ENCODE measurements at regions not wholly inside any gene's neighbourhood (a gene's known extent, or its start where the extent isn't known, plus 50 kb on each side); places are given as distances from the start of the nearest gene placed in this dataset.

DNA sequence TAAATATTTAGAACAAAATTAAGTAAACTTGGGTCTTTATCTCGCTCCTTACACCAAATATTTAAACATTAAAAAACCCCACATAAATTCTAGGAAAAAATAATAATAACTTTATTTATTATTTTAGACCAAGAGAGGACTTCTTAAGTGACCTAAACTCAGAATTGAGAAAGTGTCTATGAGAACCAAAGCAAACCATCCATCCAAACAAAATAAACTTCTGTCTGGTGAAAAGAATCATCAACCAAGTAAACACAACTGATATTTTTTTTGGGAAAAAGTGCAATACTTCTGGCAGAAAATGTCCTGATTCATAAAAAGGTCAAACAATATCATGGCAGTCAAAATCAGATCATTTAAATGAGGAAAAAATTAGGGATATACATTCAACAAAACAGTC, 533.0 kb downstream of the SPRY1 start:
- no peak for DNase-seq (ENCODE audit: low read depth, low spot score)

DNA sequence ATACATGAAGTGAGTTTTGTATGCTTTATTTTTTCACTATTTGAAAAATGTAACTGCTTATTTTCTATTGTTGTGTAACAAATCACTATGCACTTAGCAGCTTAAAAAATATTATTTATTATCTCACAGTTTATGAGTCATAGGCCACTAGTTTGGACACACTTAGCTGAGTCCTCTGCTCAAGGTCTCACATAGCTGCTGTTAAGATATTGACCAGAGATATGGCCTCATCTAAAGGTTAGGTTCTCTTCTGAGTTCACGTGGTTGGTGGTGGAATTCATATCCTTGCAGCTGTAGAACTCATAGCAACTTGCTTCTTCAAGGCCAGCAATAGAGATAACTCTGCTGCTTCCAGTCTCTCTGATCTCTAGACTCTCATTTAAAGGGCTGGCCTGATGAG, 534.4 kb downstream of the SPRY1 start:
- DNase-seq (ENCODE audit: low read depth, low spot score), result no peak

DNA sequence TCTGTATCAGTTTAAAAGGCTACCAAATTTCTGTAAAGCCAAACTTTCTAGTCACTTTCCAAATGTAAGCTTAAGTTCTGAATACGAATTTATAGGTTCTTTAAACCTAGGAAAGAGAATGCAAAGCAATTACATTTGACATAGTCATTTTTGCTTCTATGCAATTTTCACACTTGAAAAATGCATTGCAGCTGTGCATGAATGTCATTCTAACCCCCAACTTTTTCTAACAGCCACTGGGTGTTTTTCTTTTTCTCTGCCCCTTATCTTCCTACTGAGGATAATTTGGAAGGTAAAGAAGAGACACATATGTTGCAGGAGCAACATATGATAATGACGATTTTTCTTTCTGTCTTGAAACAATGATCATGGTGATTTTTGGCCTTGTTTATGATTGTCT, 537.5 kb downstream of the SPRY1 start:
- DNase-seq (ENCODE audit: low read depth, low spot score), result no peak

DNA sequence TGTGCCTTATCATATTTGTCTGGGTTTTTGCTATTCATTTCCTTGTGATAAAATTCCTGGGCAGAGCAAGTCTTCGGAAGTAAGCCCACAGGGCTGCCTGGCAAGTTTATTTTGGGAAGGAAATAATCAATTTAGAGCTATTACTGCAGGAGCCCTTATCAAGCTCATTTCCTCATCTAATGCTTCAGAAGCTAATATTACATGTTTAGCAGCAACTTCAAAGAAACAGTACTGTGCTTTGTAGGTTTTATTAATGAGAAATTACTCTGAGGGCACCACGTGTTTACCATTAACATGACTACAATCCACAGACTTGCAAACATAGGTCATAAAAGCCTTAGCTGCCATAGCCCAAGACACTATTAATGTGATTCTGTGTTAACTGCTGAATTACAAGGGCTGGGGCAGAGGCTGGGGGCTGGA, 540.0 kb downstream of the SPRY1 start:
- DNase-seq (ENCODE audit: low read depth, low spot score), result no peak

DNA sequence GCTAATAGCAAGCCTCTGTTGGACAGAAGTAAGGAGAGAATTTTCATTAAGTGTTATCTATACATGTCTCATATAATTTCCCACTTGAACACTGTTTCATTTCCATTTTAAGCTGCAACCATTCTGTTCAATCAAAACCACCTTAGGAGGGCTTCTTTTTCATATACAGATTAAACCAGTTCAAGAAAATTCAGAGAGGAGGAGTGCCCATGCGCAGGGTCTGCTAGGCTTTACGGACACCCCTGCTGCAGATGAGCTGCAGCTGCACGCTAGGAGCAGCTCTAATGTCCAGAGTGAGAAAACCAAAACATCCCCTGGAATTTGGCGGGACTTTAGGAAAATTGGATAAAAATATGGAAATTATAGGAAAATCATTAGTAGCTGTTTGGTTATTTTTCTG, 541.0 kb downstream of the SPRY1 start:
- no peak for DNase-seq (ENCODE audit: low read depth, low spot score)

DNA sequence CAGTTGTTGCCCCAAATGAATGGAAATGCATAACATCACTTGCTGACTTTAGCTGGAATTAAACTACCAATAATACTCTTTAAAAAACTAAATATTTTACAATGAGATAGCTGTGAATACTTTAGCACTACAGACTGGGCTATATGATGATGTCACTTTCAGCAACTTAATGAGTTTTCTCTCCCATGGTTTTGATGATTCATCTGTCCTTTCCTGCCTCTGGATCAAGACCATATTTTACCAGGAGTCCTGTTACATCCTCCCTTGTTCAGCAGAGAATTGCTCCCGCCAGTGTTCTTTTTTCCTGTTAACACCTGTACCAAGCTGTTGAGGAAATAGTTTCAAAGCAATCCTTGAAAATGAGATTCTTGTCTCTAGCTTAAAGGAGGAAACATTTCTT, 543.0 kb downstream of the SPRY1 start:
- peak; percentile 59 for DNase-seq (ENCODE audit: low read depth, low spot score)

DNA sequence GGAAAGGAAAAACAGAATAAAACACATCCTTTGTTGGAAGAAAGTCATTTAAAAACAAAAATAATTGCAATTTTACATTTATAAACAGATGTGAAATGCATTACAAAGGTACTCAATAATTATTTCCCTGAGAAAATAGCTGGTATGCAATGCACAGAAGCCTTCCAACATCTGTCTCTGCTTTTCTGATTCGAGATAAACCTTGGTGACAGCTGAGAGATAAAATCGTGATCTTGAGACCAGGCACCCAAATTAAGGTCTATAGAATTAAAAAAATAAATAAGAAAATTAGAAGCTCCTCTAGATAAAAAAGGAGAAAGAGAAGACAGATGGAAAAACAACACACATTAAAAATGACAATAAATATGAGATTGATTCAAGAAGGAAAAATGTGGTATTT, 544.0 kb downstream of the SPRY1 start:
- no peak for DNase-seq (ENCODE audit: low read depth, low spot score)

DNA sequence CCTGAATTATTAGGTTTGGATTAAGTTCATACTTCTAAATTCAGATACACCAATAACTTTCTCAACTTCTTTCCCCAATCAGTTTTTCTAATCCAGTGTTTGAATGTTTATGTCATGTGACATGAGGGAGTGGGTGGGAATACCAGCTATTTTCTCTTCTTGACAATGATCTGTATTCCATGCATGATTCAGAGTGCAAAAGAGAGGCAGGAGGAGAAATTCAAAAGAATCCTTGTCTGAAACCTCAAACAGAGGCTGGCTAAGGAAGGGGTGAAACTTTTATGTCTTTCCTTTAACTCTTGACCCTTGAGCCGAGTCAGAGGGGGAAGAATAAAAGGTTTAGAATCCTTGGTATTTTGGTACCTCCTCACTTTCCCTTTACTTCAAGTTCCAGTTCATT, 544.7 kb downstream of the SPRY1 start:
- DNase-seq (ENCODE audit: low read depth, low spot score), result peak; percentile 41

DNA sequence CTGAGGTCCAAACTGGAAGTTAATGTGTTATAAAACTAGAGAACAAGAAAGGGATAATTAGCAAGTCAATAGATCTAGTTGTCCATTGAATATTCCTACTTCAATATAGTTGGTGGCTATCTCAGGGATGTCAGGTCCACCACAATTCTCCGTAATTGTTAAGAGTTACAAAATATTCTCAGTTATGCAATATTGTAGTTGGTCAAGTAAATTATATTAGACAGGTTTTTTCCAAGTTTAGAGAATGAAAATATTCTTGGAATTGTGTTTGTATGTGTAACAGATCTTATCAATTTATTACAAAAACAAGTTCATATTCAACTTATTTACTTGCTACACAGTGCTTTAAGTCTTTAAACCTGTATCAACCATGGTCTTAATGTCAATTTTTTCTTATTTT, 547.4 kb downstream of the SPRY1 start:
- DNase-seq (ENCODE audit: low read depth, low spot score), result no peak

DNA sequence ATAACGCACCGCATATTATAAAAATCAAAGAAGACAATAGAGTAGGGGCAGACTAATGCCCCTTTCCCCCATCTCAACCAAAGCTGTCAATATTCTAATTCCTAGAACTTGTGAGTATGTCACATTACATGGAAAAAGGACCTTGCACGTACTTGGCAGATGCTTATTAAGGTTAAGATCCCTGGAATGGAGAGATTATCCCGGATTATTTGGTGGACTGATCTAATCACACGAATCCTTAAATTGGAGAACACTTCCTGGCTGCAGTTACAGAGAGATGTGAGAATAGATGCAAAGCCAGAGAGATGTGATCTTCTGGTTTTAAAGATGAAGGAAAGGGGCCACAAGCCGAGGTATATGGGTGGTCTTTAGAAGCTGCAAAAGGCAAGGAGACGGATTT, 548.7 kb downstream of the SPRY1 start:
- DNase-seq (ENCODE audit: low read depth, low spot score), result no peak

DNA sequence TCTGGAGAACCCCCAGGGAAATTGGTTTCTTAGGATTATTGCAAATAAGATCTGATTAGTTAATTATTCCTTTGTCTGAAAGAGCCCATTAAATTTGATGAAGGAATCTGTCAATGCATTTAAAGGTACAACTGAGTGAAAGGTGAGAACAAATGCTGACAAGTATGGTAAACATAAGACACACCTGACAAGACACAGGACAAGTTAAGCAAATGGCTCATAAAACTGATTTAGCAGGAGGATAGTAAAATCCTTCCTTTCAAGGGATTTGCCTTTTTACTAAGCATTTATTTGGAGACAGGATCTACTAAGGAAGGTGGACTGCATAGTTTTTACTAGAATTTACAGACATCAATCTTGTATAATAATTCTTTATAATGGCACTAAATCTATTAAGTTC, 553.9 kb downstream of the SPRY1 start:
- DNase-seq (ENCODE audit: low read depth, low spot score), result no peak

DNA sequence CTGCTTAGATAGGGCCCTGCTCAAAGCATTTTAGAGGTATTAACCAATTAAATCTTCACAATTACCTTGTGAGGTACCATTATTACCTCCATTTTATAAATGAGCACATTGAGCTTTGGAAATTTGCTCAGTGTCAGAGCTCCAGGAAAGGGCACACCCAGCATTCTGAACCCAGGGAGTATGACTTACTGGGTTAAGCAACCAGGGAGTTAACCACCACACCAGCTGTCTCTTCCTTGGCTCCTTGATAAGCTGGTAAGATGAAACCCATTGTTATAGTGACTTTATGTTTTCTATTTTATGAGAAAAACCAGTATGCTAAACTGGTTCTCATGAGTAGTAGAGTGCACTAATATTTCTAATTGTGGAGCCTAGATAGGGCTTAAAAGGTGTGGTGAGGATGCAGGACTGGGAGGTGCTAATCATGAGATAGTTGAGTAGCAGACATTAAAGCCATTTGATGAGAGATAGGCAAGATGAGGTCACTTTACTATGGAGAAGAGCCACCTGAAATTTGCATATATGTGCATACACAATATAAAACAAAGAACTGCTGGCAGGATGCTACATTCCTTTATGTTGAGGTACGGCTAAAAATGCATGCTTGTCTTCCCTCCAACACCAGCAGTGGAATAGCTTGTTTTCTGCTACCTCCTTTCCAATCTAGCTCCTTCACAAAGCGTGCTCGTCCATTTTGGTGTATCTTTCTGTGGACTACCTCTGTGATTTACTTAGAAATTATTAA, 556.1 kb downstream of the SPRY1 start:
- DNase-seq (ENCODE audit: low read depth, low spot score), result peak; percentile 44

DNA sequence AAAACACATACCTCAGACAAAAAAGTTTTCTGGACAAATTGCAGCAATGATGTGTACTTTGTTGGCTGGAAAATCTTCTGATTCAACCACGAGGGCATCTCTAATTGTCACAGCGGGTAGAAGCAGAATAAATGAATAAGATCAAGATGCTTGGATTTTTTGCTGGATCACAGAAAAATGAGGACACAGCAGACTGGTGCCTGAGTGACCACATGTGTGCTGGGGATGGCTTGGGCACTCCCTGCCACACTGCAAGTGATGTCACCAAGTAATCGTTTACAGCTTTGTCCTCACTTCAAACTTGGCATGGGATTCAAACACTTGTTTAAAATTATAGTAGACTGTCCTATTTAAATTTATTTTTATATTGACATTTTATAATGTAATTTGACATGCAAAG, 557.0 kb downstream of the SPRY1 start:
- DNase-seq (ENCODE audit: low read depth, low spot score), result no peak

DNA sequence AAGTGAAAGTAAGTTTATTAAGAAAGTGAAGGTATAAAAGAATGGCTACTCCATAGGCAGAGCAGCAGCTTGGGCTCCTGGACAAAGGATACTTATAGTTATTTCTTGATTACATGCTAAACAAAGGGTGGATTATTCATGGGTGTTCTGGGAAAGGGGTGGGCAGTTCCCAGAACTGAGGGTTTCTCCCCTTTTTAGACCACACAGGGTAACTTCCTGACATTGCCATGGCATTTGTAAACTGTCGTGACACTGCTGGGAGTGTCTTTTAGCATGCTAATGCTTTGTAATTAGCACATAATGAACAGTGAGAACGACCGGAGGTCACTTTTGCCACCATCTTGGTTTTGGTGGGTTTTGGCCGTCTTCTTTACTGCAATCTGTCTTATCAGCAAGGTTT, 557.6 kb downstream of the SPRY1 start:
- no peak for DNase-seq (ENCODE audit: low read depth, low spot score)

DNA sequence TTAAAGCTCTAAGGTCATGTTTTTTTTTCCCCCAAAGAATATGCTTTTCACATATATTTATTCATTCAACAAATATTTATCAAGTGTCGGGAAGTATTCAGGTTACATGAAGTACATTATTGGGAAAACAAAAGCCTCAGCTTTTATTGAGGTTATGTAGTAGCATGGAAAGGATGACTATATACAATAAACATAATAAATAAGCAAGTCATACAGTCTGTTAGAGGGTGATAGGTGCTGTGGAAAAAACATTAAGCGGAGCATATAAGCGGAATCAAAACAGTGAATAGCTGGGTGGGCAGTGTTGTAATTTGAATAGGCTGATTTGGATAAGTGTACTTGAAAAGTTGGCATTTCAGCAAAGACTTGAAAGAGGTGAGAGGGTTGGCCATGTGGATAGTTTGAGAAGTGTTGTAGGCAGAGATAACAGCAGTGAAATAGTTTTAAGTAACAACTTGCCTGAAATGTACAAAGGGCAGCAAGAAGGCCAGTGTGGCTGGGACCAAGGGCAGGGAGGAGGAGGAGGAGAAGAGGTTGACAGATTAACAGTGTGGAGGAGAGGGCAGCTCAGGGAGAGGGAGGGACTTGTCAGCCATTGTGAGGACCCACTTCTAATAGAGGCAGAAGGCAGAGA, 558.7 kb downstream of the SPRY1 start:
- no peak for DNase-seq (ENCODE audit: low read depth, low spot score)

DNA sequence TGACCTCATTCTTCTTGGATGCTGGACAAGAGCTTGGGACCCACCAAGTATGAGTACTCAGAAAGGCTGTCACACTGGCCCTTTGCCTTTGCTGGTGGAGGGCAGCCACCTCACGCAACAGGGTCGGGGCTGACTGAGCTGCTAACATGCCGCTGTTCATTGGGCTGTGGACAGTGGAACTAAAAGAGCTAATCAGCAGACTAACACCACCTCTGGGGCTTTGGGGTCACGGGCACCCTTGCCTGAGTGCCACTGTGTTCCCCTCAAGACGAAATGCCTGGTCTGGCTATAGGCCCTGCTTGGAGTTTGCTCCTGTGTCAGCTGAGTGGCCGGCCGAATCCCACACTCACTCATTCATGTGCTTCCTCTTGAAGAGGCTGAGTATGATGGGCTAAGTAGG, 559.6 kb downstream of the SPRY1 start:
- no peak for DNase-seq (ENCODE audit: low read depth, low spot score)

DNA sequence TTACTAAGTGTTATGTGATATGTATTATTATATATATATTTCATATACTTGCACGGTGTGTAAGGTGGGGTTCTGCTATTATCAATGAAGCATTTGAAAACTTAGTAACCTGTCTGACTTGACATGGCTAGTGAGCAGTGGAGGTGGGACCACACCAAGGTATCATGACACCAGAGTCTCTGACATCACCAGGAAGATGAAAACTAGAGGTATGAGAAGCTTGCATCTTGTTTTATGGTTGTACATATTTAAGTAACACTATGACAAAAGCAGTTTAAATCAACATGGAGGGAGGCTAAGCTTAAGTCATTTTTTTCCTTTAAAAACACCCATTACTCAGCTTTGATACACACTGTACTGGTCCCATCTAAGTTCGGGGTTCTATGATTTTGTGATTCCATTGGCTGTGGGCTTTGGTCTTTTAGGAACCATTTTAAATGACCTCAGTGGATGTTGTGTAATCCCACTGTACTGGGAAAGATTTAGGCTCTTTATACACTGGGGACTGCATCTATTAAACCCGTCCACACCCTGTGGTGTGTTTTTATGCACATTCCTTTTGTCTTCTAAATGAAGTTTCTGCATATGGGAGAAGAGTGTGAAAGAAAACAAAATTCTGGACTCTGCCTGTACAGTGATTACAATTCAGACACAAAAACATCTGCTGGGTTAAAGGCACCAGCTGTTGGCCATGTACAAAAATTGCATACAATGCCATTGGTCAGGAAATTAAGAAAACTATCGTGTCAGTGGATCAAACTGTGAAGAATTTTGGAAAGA, 570.6 kb downstream of the SPRY1 start:
- DNase-seq (ENCODE audit: low read depth, low spot score), result no peak

DNA sequence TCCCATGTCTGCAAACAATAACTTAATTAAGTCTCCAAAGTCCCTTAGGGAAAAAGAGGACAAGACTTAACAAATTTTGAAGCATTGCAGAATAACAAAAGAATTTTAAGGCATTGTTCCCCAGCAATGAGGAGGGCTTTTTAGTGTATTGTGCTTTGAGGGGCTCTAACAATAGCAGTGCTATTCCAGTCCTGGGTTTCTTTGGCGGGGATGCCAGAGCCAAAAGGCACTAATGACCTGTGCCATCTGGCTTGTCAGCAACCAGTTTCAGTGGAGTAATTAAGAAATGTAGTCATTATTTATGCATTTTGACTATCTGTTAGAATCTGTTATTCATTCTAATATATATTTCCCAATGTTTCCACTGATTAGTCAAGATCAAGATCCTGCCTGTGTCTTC, 575.4 kb downstream of the SPRY1 start:
- DNase-seq (ENCODE audit: low read depth, low spot score), result no peak

DNA sequence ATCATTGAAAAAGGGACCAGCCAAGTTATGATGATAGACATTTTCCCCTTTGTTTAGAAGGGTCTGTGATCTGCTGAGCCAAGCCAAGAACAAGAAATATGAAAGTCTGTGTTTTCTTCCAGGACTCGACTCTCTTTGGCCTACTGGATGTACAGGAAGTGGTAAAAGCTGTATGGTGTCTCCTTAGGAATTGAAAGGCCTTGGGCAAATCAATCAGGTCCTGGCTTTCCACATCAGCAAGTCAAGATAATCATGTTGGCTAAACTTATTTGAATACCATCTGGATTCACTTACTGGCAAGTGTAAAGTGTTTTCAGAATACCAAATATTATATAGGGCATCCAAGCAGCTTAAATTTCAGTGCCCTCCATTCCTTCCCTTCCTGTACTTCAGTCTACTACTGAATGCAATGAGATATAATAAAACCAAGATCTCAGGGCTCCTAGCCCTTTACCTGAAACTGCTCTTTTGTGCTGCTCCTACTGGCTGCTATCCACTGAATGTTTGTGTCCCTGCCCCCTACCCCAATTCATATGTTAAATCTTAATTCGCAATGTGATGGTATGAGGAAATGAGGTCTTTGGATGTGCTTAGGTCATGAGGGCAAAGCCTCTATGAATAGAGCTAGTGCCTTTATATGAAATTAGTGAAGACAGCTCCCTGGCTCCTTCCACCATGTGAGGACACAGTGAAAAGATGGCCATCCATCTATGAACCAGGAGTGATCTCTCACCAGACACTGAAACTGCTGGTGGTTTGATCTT, 578.0 kb downstream of the SPRY1 start:
- no peak for DNase-seq (ENCODE audit: low read depth, low spot score)

DNA sequence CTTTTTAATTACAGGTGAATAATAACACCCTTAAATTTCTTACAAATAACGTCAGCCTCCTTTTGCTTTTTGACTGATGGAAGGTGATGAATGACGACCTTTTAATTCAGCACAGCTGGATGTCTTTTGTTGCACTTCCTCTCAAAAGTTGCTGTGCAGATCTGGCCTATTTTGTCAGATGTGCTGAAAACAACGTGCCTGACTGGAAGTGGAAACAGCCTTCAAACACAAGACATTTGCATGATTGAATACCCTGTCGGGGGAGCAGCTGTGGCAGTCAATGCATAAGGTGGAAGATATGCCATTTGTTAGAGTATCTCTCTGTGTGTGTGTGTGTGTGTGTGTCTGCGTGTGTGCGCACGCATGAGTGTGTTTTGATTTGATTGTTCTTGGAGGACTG, 579.7 kb downstream of the SPRY1 start:
- no peak for DNase-seq (ENCODE audit: low read depth, low spot score)

DNA sequence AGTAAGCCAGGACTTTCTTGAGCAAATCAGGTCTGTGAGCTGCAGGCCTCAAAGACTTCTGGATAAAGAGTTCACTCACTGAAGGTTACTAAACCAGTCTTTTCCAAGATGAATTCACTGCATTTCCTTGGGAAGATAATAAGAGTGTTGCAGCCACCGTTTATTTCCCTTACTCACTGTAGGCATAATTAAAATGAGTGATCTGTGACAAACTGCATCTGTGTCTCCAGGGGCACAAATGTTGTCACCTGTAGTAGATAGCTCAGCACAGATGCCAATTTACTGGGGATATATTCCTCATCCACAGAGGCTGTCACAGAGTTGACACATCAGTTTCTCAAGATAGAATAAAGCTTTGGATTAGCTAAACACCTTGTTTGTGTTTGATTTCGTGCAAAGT, 580.2 kb downstream of the SPRY1 start:
- DNase-seq (ENCODE audit: low read depth, low spot score), result no peak

DNA sequence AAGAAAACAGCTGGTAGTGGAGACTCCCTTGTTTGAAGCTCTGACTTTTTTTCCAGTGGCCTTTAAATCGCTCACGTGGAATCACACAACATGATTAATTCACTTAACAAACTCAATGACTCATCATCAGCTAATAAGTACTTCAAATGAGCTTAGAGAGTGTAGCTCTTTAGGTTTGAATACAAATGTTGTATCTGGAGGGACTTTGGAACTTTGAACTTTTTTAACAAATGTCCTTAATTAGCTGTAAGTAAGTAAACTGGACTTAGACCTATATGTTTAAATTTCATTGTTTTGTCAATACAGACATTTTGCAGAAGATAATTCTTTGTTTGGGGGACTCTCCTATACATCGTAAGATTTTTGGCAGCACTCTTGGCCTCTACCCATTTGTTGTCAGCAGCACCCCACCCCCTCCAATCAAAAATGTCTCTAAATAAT, 581.1 kb downstream of the SPRY1 start:
- DNase-seq (ENCODE audit: low read depth, low spot score), result peak; percentile 43
